Kidney epithelial cell (primary cell): ENCODE measurements at regions not wholly inside any gene's neighbourhood (a gene's known extent, or its start where the extent isn't known, plus 50 kb on each side); places are given as distances from the start of the nearest gene placed in this dataset.

Experiments used
- DNase-seq: peaks from one replicate; pipeline ENCODE4 v3.0.0-alpha.2; 2010; ENCODE audit warnings: low read depth
- H3K27me3 ChIP-seq: 2 replicates; pipeline ENCODE4 v1.6.0; 2011; ENCODE audit warnings: low read length; ENCODE audit not compliant: control insufficient read depth, insufficient read depth
- H3K36me3 ChIP-seq: 2 replicates; pipeline ENCODE4 v1.5.1; 2011; ENCODE audit warnings: low read length; ENCODE audit not compliant: control insufficient read depth, insufficient read depth
- H3K4me3 ChIP-seq: 2 replicates; pipeline ENCODE4 v1.5.1; 2011; ENCODE audit warnings: low read depth, mild to moderate bottlenecking, control low read depth, low read length
- TF ChIP-seq, protein P1 (sequence below): IDR thresholded peaks from 2 replicates; pipeline ENCODE4 v1.5.1; 2011; ENCODE audit warnings: mild to moderate bottlenecking, moderate library complexity, low read length, control low read depth, inconsistent platforms; ENCODE audit not compliant: insufficient read depth, poor library complexity, severe bottlenecking

DNA sequence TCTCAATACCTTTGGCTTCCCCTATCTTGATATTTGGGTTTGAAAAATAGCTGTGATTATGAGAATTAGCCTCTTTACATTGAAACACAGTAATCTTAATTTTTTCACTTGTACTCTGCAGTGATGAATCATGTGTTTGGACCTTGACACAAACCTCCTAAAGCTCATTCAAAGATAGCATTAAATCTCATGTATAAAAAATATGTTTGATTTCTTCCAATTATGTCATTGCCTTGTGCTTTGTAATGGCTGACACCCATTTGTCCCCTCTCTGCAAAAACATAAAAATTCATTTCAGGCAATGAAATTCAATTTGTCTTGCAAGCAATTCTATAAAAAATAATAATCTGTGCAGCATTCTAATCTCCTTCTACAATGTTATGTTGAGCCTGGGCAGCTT lies 422.4 kb upstream of the BOD1L1 start:
- Histone ChIP-seq H3K4me3 (no peak overlapping the region), H3K27me3 (no peaks in the 10 kb centered on the region), H3K36me3 (no peaks in the 10 kb centered on the region)
- TF ChIP-seq, protein P1, sequence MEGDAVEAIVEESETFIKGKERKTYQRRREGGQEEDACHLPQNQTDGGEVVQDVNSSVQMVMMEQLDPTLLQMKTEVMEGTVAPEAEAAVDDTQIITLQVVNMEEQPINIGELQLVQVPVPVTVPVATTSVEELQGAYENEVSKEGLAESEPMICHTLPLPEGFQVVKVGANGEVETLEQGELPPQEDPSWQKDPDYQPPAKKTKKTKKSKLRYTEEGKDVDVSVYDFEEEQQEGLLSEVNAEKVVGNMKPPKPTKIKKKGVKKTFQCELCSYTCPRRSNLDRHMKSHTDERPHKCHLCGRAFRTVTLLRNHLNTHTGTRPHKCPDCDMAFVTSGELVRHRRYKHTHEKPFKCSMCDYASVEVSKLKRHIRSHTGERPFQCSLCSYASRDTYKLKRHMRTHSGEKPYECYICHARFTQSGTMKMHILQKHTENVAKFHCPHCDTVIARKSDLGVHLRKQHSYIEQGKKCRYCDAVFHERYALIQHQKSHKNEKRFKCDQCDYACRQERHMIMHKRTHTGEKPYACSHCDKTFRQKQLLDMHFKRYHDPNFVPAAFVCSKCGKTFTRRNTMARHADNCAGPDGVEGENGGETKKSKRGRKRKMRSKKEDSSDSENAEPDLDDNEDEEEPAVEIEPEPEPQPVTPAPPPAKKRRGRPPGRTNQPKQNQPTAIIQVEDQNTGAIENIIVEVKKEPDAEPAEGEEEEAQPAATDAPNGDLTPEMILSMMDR: no peak
- no peak for DNase-seq

DNA sequence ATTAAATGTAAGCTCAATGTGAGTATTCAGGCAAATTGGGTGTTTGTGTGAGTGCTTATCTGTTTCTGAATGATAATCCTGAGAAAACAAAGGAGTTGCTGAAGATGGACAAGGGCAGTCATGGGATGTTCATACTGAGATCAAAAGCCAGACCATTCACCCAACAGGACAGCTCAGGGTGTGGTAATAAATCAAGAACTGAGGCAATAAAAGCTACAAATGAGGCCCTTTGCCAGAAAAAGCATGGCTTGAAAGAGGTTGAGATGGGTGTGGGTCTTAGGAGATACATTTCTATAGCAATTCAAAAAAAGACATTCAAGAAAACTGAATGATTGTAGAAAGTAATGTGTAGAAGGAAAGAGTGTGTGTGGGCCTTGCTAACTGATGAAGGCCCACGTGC lies 425.8 kb upstream of the BOD1L1 start:
- DNase-seq: no peak
- TF ChIP-seq, protein P1: no peak
- Histone ChIP-seq H3K4me3 (no peak overlapping the region), H3K36me3 (no peaks in the 10 kb centered on the region), H3K27me3 (no peaks in the 10 kb centered on the region)

DNA sequence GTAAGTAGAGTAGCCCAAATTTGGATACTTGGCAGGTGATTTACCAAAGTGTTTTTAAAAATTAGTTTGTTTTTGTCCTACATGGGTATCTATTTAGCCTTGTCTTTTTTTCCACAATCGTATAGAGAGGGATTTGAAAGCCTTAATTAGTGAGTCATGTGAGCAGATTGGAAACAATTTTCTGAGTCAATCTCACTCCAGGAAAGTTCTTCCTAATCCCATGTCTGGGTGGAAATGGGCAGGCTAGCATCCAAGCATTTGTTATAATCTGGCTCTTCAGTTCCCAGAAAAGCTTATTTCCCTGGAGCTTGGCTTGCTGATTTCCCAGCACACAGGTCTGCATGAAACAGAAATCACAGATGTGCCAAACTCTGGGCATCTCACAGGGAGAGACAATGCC lies 426.9 kb upstream of the BOD1L1 start:
- TF ChIP-seq, protein P1: no peak
- Histone ChIP-seq H3K36me3 (no peaks in the 10 kb centered on the region), H3K27me3 (no peaks in the 10 kb centered on the region), H3K4me3 (no peak overlapping the region)
- DNase-seq: no peak

DNA sequence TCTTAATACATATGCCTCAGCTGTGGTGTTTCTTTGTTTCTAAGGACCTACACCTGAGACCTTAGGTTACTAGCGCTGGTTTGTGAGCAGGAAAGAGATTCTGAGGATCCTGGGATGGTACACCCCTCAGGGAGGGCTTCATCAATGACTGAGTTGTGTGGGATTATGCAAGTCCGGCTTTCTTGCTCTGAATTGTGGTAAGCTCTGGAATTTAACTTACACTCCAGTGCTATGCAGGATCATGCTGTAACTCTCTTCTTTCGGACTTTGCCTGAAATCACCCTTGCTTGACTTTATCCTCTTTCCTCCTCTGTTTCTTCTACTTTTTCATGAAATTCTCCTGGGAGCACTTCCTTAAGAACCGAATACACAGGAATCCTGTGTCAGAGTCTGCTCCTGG lies 431.5 kb upstream of the BOD1L1 start:
- TF ChIP-seq, protein P1: no peak
- Histone ChIP-seq H3K27me3 (no peaks in the 10 kb centered on the region), H3K36me3 (no peaks in the 10 kb centered on the region), H3K4me3 (no peak overlapping the region)
- DNase-seq: no peak

DNA sequence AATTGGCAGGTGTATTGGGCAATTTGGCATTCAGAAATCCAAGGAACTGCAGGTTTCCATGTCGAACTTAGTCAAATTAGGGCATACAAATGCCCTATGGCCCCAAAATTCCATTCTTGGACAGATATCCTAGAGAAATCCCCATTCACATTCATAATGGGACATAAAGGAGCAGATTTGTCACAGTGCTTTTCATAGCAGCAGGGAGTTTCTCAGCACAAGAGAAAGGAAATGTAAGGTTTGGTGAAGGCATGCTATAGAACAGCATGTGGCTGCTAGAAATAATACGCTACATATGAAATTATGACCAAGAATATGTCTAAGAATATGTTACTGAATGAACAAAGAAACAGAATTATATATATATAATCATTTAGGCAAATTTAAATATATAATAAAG lies 437.5 kb upstream of the BOD1L1 start:
- TF ChIP-seq, protein P1: no peak
- no peaks in the 10 kb centered on the region for H3K27me3 ChIP-seq
- no peaks in the 10 kb centered on the region for H3K36me3 ChIP-seq
- no peak overlapping the region for H3K4me3 ChIP-seq
- no peak for DNase-seq

DNA sequence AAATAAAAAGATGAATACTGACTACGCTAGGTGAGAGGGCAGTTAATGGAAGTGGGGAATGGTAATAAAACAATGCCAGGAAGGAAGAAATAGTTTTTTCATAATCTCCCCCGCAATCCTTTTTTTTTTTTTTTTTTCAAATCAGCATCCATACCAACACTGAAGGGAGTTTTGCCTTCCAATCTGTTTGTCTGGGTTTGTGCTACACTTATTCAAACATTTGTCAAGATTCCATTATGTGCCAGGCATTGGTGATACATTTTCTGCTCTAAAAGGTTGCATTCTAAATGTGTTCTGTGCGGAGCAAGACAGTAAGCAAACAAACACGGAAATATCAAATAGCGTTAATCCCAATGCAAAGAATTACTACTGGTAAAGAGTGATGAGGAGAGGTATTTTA lies 437.9 kb upstream of the BOD1L1 start:
- no peak overlapping the region for H3K4me3 ChIP-seq
- TF ChIP-seq, protein P1: no peak
- DNase-seq: no peak
- H3K27me3 ChIP-seq: no peaks in the 10 kb centered on the region
- H3K36me3 ChIP-seq: no peaks in the 10 kb centered on the region
